Thyroid gland (tissue), 4 donors: ENCODE measurements at regions not wholly inside any gene's neighbourhood (a gene's known extent, or its start where the extent isn't known, plus 50 kb on each side); places are given as distances from the start of the nearest gene placed in this dataset.

Source experiments
- DNase-seq, 2 donors: peaks; one replicate each; pipeline ENCODE4 v3.0.0-alpha.2; 2019
- H3K27ac ChIP-seq, 3 donors: fragments of 200-600 bp; sonication (generic); 1 replicate in 2 of 3; 2 replicates in 1 of 3; pipeline ENCODE4 v1.5.1; 2016 to 2019; ENCODE audit warnings: mild to moderate bottlenecking in 1 of 3, moderate library complexity in 1 of 3
- H3K27me3 ChIP-seq: fragments of 200-600 bp; sonication (generic); one replicate; pipeline ENCODE4 v1.5.1; 2019
- H3K36me3 ChIP-seq, 2 donors: fragments of 200-600 bp; sonication (generic); one replicate each; pipeline ENCODE4 v1.5.1; 2016 to 2019
- H3K4me1 ChIP-seq, 2 donors: fragments of 200-600 bp; sonication (generic); one replicate each; pipeline ENCODE4 v1.5.1; 2017 to 2019
- H3K4me3 ChIP-seq, 3 donors: fragments of 200-600 bp; sonication (generic); replicated peaks in 1 of 3; 1 replicate in 2 of 3; 2 replicates in 1 of 3; pipeline ENCODE4 v1.5.1; 2016; ENCODE audit warnings: mild to moderate bottlenecking in 1 of 3
- H3K9me3 ChIP-seq: fragments of 200-600 bp; sonication (generic); one replicate; pipeline ENCODE4 v1.5.1; 2017
- POLR2A ChIP-seq, 2 donors: fragments of 450-650 bp; IDR thresholded peaks; one replicate each; pipeline ENCODE4 v1.6.1; 2017; ENCODE audit warnings: antibody characterized with exemption in 2 of 2, mild to moderate bottlenecking in 2 of 2, moderate library complexity in 1 of 2
- WGBS, 2 donors: methylation state at CpG; one replicate each; pipeline ENCODE4 v1.1.5; 2017; 5-methylcytosine and 5-hydroxymethylcytosine counted together
- intact Hi-C: fragments of 100-400 bp; cut with DNase I; formaldehyde crosslinking; loops from one replicate; pipeline ENCODE4 v1.15.1; 2023
- TF ChIP-seq, protein P1 (sequence below), 6 experiments: fragments of 200-600 bp in 3 of 6; fragments of 450-650 bp in 3 of 6; sonication (generic) in 3 of 6; IDR thresholded peaks; one replicate each; pipeline ENCODE4 v1.5.1; 2016 to 2019; ENCODE audit warnings: antibody characterized with exemption in 6 of 6, mild to moderate bottlenecking in 2 of 6, inconsistent platforms in 1 of 6, moderate library complexity in 1 of 6

DNA sequence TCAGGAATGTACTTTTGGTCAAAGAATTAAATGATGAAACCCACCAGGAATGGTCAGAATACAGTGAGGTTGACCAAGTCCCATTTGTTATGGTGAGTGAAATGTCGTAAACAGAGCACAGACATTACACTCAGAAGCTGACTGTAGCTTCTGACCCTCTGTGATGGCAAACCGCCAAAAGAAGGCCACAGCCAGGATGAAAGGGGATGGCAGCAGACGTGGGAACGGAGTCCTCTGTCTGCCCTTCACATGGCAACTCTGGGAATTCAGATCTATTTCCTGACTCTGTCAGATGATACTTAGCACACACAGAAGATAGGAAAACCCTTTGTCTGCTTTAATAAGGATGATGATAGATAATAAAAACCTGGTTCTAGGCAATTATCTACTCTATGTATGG, 757.1 kb downstream of the SORCS3 start:
- Histone ChIP-seq H3K4me3 (no peak overlapping the region), H3K36me3 (no peaks in the 10 kb centered on the region), H3K9me3 (no peaks in the 10 kb centered on the region), H3K27me3 (no peaks in the 10 kb centered on the region), H3K27ac (no peak overlapping the region), H3K4me1 (no peaks in the 10 kb centered on the region)
- TF ChIP-seq, protein P1, sequence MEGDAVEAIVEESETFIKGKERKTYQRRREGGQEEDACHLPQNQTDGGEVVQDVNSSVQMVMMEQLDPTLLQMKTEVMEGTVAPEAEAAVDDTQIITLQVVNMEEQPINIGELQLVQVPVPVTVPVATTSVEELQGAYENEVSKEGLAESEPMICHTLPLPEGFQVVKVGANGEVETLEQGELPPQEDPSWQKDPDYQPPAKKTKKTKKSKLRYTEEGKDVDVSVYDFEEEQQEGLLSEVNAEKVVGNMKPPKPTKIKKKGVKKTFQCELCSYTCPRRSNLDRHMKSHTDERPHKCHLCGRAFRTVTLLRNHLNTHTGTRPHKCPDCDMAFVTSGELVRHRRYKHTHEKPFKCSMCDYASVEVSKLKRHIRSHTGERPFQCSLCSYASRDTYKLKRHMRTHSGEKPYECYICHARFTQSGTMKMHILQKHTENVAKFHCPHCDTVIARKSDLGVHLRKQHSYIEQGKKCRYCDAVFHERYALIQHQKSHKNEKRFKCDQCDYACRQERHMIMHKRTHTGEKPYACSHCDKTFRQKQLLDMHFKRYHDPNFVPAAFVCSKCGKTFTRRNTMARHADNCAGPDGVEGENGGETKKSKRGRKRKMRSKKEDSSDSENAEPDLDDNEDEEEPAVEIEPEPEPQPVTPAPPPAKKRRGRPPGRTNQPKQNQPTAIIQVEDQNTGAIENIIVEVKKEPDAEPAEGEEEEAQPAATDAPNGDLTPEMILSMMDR (IDR thresholded peaks at IDR 0.05): no peak
- WGBS, 2 donors: 53 to 60% methylated on average over 4 of the region's 4 CpGs
- intact Hi-C loops: no loop called here
- DNase-seq: no peak

DNA sequence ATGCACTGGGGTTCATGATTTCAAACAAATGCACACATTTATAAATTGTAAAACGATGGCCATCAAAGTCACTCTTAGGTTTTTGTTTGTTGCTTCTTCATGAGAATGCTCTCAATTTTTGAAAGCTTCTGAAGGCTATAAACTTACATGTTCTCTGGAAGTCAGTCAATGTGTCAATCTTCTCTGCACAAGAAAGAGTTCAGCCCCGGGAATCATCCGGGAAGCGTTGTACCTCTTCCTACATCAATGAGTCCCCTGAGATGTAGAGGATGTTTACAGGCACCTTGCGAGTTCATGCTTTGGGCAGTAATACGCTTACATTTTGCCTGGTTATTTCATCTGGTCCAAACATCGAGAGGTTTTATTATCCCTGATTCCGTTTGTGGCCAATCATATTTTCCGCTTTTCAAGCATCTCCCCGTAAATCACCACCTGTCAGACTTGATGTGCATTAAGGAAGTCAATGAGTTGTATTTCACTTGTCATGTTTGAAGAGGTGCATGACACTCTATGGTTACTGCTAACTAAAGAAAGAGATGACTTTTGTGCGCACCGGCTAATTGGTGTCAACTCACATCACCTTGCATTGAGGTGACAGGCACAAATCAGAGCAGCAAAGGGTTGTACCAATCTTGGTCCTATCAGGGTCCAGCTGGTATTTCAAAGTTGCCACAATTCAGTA, 750.7 kb downstream of the SORCS3 start:
- 87 to 91% methylated on average over 12 of the region's 12 CpGs for WGBS, 2 donors
- intact Hi-C loops: no loop called here
- DNase-seq: no peak
- H3K4me1 ChIP-seq: no peaks in the 10 kb centered on the region
- H3K27me3 ChIP-seq: no peaks in the 10 kb centered on the region
- H3K27ac ChIP-seq: no peak overlapping the region
- no peaks in the 10 kb centered on the region for H3K9me3 ChIP-seq
- no peaks in the 10 kb centered on the region for H3K36me3 ChIP-seq
- TF ChIP-seq, protein P1 (IDR thresholded peaks at IDR 0.05): no peak
- TF ChIP-seq POLR2A (IDR thresholded peaks at IDR 0.05): no peak
- H3K4me3 ChIP-seq: no peak overlapping the region

DNA sequence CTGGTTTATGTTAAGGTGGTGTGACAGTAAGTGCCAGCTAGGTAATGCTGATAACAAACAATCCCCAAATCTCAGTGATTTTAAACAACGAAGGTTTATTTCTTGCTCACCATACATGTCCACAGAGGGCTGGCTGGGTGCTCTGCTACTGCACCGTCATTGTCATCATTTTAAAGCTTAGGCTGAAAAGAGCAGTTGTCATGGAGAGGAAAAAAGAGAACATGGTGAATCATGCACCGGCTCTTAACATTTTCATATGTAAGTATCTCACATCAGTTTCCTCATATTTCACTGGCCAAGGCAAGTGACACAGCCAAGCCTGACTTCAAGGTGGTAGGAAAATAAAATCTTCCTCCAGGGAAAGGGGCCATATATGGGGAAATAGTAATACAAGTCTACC, 746.9 kb downstream of the SORCS3 start:
- no peaks in the 10 kb centered on the region for H3K9me3 ChIP-seq
- 82 to 90% methylated on average over 3 of the region's 3 CpGs for WGBS, 2 donors
- intact Hi-C loops: no loop called here
- H3K4me1 ChIP-seq: no peaks in the 10 kb centered on the region
- no peaks in the 10 kb centered on the region for H3K27me3 ChIP-seq
- no peak for DNase-seq
- TF ChIP-seq POLR2A (IDR thresholded peaks at IDR 0.05): no peak
- TF ChIP-seq, protein P1 (IDR thresholded peaks at IDR 0.05): no peak
- no peak overlapping the region for H3K4me3 ChIP-seq
- no peaks in the 10 kb centered on the region for H3K36me3 ChIP-seq
- no peak overlapping the region for H3K27ac ChIP-seq

DNA sequence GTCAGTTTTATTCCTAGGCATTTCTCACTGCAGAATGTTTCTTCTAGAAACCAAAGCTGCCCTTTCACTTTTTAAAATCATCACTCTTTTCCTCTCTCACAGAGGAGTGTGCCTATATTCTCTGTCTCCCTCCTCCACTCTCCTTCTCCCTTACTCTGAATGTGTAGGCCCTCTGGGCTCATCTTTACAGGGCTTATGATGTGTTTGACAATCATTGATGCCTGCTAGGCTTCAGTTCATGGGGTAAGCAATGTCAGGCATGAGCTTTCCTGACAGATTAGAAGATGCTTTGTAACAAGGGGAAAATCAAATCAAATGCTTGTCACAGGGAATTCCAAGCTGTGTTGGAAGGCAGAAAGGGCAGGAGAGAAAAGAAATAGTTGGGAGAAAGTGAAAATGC, 742.9 kb downstream of the SORCS3 start:
- TF ChIP-seq, protein P1 (IDR thresholded peaks at IDR 0.05): no peak
- TF ChIP-seq POLR2A (IDR thresholded peaks at IDR 0.05): no peak
- Histone ChIP-seq H3K27ac (no peak overlapping the region), H3K4me3 (no peak overlapping the region), H3K36me3 (no peaks in the 10 kb centered on the region), H3K4me1 (no peaks in the 10 kb centered on the region), H3K9me3 (no peaks in the 10 kb centered on the region), H3K27me3 (no peaks in the 10 kb centered on the region)
- intact Hi-C loops: no loop called here
- no peak for DNase-seq

DNA sequence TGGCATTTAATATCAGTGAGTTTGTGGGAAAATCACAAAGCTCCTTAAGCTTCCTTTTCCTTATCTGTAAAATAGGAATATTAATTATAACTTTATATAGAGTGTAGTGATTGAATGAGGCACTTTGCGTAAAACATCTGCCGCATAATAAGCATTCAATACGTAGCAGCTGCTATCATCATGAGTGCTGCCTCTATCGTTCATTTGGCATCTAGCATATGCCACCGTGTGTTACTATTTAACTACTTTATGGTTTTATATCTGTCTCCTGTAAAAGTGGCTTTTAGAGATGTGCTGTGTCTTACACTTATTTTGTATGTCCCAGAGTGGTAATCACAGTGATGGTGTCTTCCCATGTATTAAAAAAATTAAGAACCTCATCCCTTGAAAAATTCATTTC, 729.6 kb downstream of the SORCS3 start:
- Histone ChIP-seq H3K27ac (no peak overlapping the region), H3K27me3 (no peaks in the 10 kb centered on the region), H3K4me3 (no peak overlapping the region), H3K36me3 (no peaks in the 10 kb centered on the region), H3K4me1 (no peaks in the 10 kb centered on the region), H3K9me3 (no peaks in the 10 kb centered on the region)
- intact Hi-C loops: no loop called here
- TF ChIP-seq, protein P1 (IDR thresholded peaks at IDR 0.05): no peak
- no peak for TF ChIP-seq POLR2A (IDR thresholded peaks at IDR 0.05)
- WGBS, 2 donors: 88 to 90% methylated on average over 5 of the region's 5 CpGs
- DNase-seq: no peak
